ENCODE measurements at regions not wholly inside any gene's neighbourhood (a gene's known extent, or its start where the extent isn't known, plus 50 kb on each side); places are given as distances from the start of the nearest gene placed in this dataset.

GRCh38 chr3:64361962-64362735, 136.9 kb upstream of the PRICKLE2 start:
- no peak for TF ChIP-seq MYC (IDR thresholded peaks at IDR 0.05; ENCODE audit: low read depth, low read length)
- TF ChIP-seq CTCF (IDR thresholded peaks at IDR 0.05; ENCODE audit: low read depth, low read length) = no peak
